C4-2B (cell line): ENCODE measurements at regions not wholly inside any gene's neighbourhood (a gene's known extent, or its start where the extent isn't known, plus 50 kb on each side); places are given as distances from the start of the nearest gene placed in this dataset.
"Not testable (repeated sequence)": the region's sequence is repeated elsewhere in the genome, so short reads cannot be mapped to it uniquely, and the experiment has no call there.

ENCODE experiments used
- H3K27ac ChIP-seq: fragments of 450-650 bp; 2 replicates; pipeline ENCODE4 v1.5.1; 2017
- CTCF ChIP-seq: fragments of 450-650 bp; conservative IDR thresholded peaks from 2 replicates; pipeline ENCODE4 v1.5.1; 2017; ENCODE audit warnings: mild to moderate bottlenecking
- ZFX ChIP-seq: fragments of 450-650 bp; IDR thresholded peaks from 2 replicates; pipeline ENCODE4 v1.6.1; 2017

GRCh38 chr15:94858449-94858848, 627.1 kb downstream of the MCTP2 start:
- no peak overlapping the region for H3K27ac ChIP-seq
- TF ChIP-seq ZFX (no peak), CTCF (no peak)

GRCh38 chr15:94858920-94859319, 627.6 kb downstream of the MCTP2 start:
- H3K27ac ChIP-seq = no peak overlapping the region
- TF ChIP-seq CTCF (no peak), ZFX (no peak)

- TF ChIP-seq CTCF = no peak
- no peak for TF ChIP-seq ZFX
- no peak overlapping the region for H3K27ac ChIP-seq
Observed at GRCh38 chr15:94864600-94864999, 633.2 kb downstream of the MCTP2 start.

GRCh38 chr15:94868265-94868664, 636.9 kb downstream of the MCTP2 start:
- H3K27ac ChIP-seq = not testable (repeated sequence)

GRCh38 chr15:94875550-94875949, 644.2 kb downstream of the MCTP2 start:
- TF ChIP-seq CTCF (no peak), ZFX (no peak)
- no peak overlapping the region for H3K27ac ChIP-seq

GRCh38 chr15:94877833-94878232, 646.5 kb downstream of the MCTP2 start:
- TF ChIP-seq ZFX (no peak), CTCF (no peak)
- H3K27ac ChIP-seq = no peak overlapping the region

- no peak overlapping the region for H3K27ac ChIP-seq
Observed at GRCh38 chr15:94882071-94882712, 650.8 kb downstream of the MCTP2 start.

More at GRCh38 chr15:94882071-94882712, 650.8 kb downstream of the MCTP2 start:
- TF ChIP-seq CTCF (no peak), ZFX (no peak)
